Esophagus squamous epithelium (tissue), 4 donors: ENCODE measurements at regions not wholly inside any gene's neighbourhood (a gene's known extent, or its start where the extent isn't known, plus 50 kb on each side); places are given as distances from the start of the nearest gene placed in this dataset.

ENCODE experiments used
- POLR2A ChIP-seq, 4 donors: fragments of 450-650 bp; IDR thresholded peaks; one replicate each; pipeline ENCODE4 v1.6.1; 2017; ENCODE audit warnings: antibody characterized with exemption in 4 of 4, mild to moderate bottlenecking in 4 of 4, moderate library complexity in 3 of 4
- TF ChIP-seq, protein P1 (sequence below), 6 experiments: fragments of 450-650 bp in 4 of 6; fragments of 200-600 bp in 2 of 6; sonication (generic) in 2 of 6; IDR thresholded peaks; one replicate each; pipeline ENCODE4 v1.5.1; 2016 to 2019; ENCODE audit warnings: antibody characterized with exemption in 6 of 6, mild to moderate bottlenecking in 4 of 6, moderate library complexity in 4 of 6

GRCh38 chr5:112546946-112547592 lies 128.0 kb upstream of the EPB41L4A start:
- TF ChIP-seq, protein P1, sequence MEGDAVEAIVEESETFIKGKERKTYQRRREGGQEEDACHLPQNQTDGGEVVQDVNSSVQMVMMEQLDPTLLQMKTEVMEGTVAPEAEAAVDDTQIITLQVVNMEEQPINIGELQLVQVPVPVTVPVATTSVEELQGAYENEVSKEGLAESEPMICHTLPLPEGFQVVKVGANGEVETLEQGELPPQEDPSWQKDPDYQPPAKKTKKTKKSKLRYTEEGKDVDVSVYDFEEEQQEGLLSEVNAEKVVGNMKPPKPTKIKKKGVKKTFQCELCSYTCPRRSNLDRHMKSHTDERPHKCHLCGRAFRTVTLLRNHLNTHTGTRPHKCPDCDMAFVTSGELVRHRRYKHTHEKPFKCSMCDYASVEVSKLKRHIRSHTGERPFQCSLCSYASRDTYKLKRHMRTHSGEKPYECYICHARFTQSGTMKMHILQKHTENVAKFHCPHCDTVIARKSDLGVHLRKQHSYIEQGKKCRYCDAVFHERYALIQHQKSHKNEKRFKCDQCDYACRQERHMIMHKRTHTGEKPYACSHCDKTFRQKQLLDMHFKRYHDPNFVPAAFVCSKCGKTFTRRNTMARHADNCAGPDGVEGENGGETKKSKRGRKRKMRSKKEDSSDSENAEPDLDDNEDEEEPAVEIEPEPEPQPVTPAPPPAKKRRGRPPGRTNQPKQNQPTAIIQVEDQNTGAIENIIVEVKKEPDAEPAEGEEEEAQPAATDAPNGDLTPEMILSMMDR (IDR thresholded peaks at IDR 0.05) = no peak
- TF ChIP-seq POLR2A (IDR thresholded peaks at IDR 0.05) = no peak
